ENCODE measurements at regions not wholly inside any gene's neighbourhood (a gene's known extent, or its start where the extent isn't known, plus 50 kb on each side); places are given as distances from the start of the nearest gene placed in this dataset.
"Not testable (repeated sequence)": the region's sequence is repeated elsewhere in the genome, so short reads cannot be mapped to it uniquely, and the experiment has no call there.

DNA sequence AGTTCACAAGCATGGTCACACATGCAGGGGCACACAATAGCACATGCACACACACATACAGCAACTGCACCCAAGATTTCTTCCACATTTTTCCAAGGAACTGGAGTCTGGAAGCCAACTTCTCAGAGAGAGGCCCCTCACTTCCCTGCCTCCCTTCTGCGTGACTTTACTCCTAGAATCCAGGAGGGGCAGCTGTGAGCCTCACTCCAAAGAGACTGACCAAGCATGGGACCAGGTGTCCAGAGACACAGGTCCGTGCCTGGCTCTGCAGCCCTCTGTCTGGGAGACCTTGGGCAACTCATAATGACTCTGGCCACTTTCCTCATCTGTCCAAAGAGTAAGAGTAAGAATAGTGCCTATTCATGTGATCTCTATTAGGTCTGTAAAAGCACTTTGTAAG lies 104.7 kb upstream of the TMEM132E start:
- Histone ChIP-seq H3K4me3 (ENCODE audit: control extremely low read depth in 1 of 5, extremely low read depth in 1 of 5, insufficient read depth in 1 of 5, low read depth in 2 of 5, low read length in 4 of 5) (no peak overlapping the region), H3K27me3 (replicated peaks in 1 of 4; ENCODE audit: control extremely low read depth in 1 of 4, control insufficient read depth in 3 of 4, insufficient read depth in 4 of 4, low read length in 3 of 4) (no peaks in the 10 kb centered on the region), H3K4me1 (ENCODE audit: control insufficient read depth in 2 of 2, insufficient read depth in 2 of 2, low read length in 2 of 2) (no peaks in the 10 kb centered on the region), H3K4me2 (replicated peaks; ENCODE audit: low read depth, low read length, poor library complexity, severe bottlenecking) (no peak overlapping the region), H2AFZ (ENCODE audit: insufficient read depth, low read depth, low read length, poor library complexity, severe bottlenecking) (no peak overlapping the region), H3K27ac (ENCODE audit: low read length in 2 of 2) (no peak overlapping the region), H4K20me1 (ENCODE audit: control insufficient read depth, insufficient read depth, low read length, poor library complexity, severe bottlenecking) (no peaks in the 10 kb centered on the region), H3K79me2 (ENCODE audit: control insufficient read depth, insufficient read depth, low read length) (no peaks in the 10 kb centered on the region), H3K9me3 (ENCODE audit: control extremely low read depth in 1 of 3, control insufficient read depth in 2 of 3, insufficient read depth in 1 of 3, low read length in 2 of 3) (no peaks in the 10 kb centered on the region), H3K36me3 (replicated peaks in 1 of 2; ENCODE audit: control extremely low read depth in 1 of 2, control insufficient read depth in 1 of 2, extremely low read depth in 1 of 2, insufficient read depth in 2 of 2, low read length in 1 of 2) (no peaks in the 10 kb centered on the region), H3K9ac (ENCODE audit: low read length) (no peak overlapping the region)
- intact Hi-C loops (cut with micrococcal nuclease) = no loop called here
- POLR2A ChIA-PET = no interaction called here
- DNase-seq (no peak), ATAC-seq (ENCODE audit: low read depth) (no peak)
- TF ChIP-seq, protein P1, sequence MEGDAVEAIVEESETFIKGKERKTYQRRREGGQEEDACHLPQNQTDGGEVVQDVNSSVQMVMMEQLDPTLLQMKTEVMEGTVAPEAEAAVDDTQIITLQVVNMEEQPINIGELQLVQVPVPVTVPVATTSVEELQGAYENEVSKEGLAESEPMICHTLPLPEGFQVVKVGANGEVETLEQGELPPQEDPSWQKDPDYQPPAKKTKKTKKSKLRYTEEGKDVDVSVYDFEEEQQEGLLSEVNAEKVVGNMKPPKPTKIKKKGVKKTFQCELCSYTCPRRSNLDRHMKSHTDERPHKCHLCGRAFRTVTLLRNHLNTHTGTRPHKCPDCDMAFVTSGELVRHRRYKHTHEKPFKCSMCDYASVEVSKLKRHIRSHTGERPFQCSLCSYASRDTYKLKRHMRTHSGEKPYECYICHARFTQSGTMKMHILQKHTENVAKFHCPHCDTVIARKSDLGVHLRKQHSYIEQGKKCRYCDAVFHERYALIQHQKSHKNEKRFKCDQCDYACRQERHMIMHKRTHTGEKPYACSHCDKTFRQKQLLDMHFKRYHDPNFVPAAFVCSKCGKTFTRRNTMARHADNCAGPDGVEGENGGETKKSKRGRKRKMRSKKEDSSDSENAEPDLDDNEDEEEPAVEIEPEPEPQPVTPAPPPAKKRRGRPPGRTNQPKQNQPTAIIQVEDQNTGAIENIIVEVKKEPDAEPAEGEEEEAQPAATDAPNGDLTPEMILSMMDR (IDR thresholded peaks at IDR 0.05) = no peak
- TF ChIP-seq EZH2 (IDR thresholded peaks at IDR 0.05; ENCODE audit: borderline replicate concordance, insufficient read depth, low read depth, low read length, poor library complexity, severe bottlenecking) = no peak
- WGBS (ENCODE audit: insufficient coverage) = no CpG with 5 or more reads among the region's 2 CpGs
- H3K4me1 Mint-ChIP-seq = no peaks in the 10 kb centered on the region
- H3K4me3 Mint-ChIP-seq = no peak overlapping the region
- no peaks in the 10 kb centered on the region for H3K9me3 Mint-ChIP-seq (ENCODE audit: insufficient read depth)
- no peak overlapping the region for H3K27ac Mint-ChIP-seq
- peaks cover 7% of the 10 kb centered on the region for H3K27me3 Mint-ChIP-seq
- CTCF ChIA-PET = no interaction called here

DNA sequence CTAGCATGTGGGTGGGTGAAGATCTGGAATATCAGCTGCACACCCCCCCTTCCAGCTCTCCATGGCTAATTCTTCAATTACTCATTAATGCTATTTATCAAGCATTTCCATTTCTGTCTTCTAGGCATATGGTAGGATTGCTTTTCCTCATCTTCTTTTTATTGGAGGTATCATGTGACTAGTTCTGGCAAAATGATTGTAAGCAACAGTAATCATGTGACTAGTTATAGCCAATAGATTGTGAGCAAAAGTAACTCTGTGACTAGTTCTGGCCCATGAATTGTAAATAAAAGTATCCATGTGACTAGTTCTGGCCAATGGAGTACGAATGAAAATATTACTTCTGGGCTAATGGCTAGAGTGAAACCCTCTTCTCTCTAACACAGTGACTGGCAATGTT lies 107.0 kb upstream of the TMEM132E start:
- no CpG with 5 or more reads among the region's 1 CpG for WGBS (ENCODE audit: insufficient coverage)
- TF ChIP-seq, protein P1 (IDR thresholded peaks at IDR 0.05) = no peak
- no peak for TF ChIP-seq EZH2 (IDR thresholded peaks at IDR 0.05; ENCODE audit: borderline replicate concordance, insufficient read depth, low read depth, low read length, poor library complexity, severe bottlenecking)
- no peaks in the 10 kb centered on the region for H3K4me1 Mint-ChIP-seq

DNA sequence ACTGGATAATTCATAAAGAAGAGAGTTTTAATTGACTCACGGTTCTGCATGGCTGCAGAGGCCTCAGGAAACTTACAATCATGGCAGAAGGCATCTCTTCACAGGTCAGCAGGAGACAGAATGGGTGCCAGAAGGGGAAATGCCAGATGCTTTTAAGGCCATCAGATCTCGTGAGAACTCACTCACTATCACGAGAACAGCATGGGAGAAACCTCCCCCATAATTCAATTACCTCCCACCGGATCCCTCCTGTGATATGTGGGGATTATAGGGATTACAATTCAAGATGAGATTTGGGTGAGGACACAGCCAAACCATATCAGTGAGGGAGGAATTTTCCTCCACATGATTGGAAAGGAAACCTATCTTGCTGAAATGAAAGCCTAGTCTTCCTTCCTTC lies 108.1 kb upstream of the TMEM132E start:
- H3K9me3 ChIP-seq (ENCODE audit: control extremely low read depth in 1 of 3, control insufficient read depth in 2 of 3, insufficient read depth in 1 of 3, low read length in 2 of 3); H3K9ac ChIP-seq (ENCODE audit: low read length); H3K27me3 ChIP-seq (replicated peaks in 1 of 4; ENCODE audit: control extremely low read depth in 1 of 4, control insufficient read depth in 3 of 4, insufficient read depth in 4 of 4, low read length in 3 of 4); DNase-seq; H3K9me3 Mint-ChIP-seq (ENCODE audit: insufficient read depth); H3K4me2 ChIP-seq (replicated peaks; ENCODE audit: low read depth, low read length, poor library complexity, severe bottlenecking); H3K27me3 Mint-ChIP-seq; H3K27ac ChIP-seq (ENCODE audit: low read length in 2 of 2); H3K4me3 ChIP-seq (ENCODE audit: control extremely low read depth in 1 of 5, extremely low read depth in 1 of 5, insufficient read depth in 1 of 5, low read depth in 2 of 5, low read length in 4 of 5); H3K27ac Mint-ChIP-seq; H3K79me2 ChIP-seq (ENCODE audit: control insufficient read depth, insufficient read depth, low read length); H3K4me3 Mint-ChIP-seq; H3K4me1 Mint-ChIP-seq; CTCF ChIA-PET; H4K20me1 ChIP-seq (ENCODE audit: control insufficient read depth, insufficient read depth, low read length, poor library complexity, severe bottlenecking); ATAC-seq (ENCODE audit: low read depth); POLR2A ChIA-PET; H3K36me3 ChIP-seq (replicated peaks in 1 of 2; ENCODE audit: control extremely low read depth in 1 of 2, control insufficient read depth in 1 of 2, extremely low read depth in 1 of 2, insufficient read depth in 2 of 2, low read length in 1 of 2); intact Hi-C loops (cut with micrococcal nuclease); H3K4me1 ChIP-seq (ENCODE audit: control insufficient read depth in 2 of 2, insufficient read depth in 2 of 2, low read length in 2 of 2); H2AFZ ChIP-seq (ENCODE audit: insufficient read depth, low read depth, low read length, poor library complexity, severe bottlenecking): not testable (repeated sequence)
- WGBS (ENCODE audit: insufficient coverage) = 60% methylated on average over 1 of the region's 4 CpGs

More for the DNA sequence above, 107.0 kb upstream of the TMEM132E start:
- intact Hi-C loops (cut with micrococcal nuclease) = no loop called here
- CTCF ChIA-PET = interaction anchor here (0.6 kb wide), 1 partner anchor 95 kb away, joined by 3 read pairs; no protein-coding TSS in a partner anchor
- Histone ChIP-seq H3K79me2 (ENCODE audit: control insufficient read depth, insufficient read depth, low read length) (no peaks in the 10 kb centered on the region), H2AFZ (ENCODE audit: insufficient read depth, low read depth, low read length, poor library complexity, severe bottlenecking) (no peak overlapping the region), H4K20me1 (ENCODE audit: control insufficient read depth, insufficient read depth, low read length, poor library complexity, severe bottlenecking) (no peaks in the 10 kb centered on the region), H3K4me1 (ENCODE audit: control insufficient read depth in 2 of 2, insufficient read depth in 2 of 2, low read length in 2 of 2) (no peaks in the 10 kb centered on the region), H3K27ac (ENCODE audit: low read length in 2 of 2) (no peak overlapping the region), H3K36me3 (replicated peaks in 1 of 2; ENCODE audit: control extremely low read depth in 1 of 2, control insufficient read depth in 1 of 2, extremely low read depth in 1 of 2, insufficient read depth in 2 of 2, low read length in 1 of 2) (no peaks in the 10 kb centered on the region), H3K4me3 (ENCODE audit: control extremely low read depth in 1 of 5, extremely low read depth in 1 of 5, insufficient read depth in 1 of 5, low read depth in 2 of 5, low read length in 4 of 5) (no peak overlapping the region), H3K4me2 (replicated peaks; ENCODE audit: low read depth, low read length, poor library complexity, severe bottlenecking) (no peak overlapping the region), H3K9me3 (ENCODE audit: control extremely low read depth in 1 of 3, control insufficient read depth in 2 of 3, insufficient read depth in 1 of 3, low read length in 2 of 3) (no peaks in the 10 kb centered on the region), H3K9ac (ENCODE audit: low read length) (no peak overlapping the region), H3K27me3 (replicated peaks in 1 of 4; ENCODE audit: control extremely low read depth in 1 of 4, control insufficient read depth in 3 of 4, insufficient read depth in 4 of 4, low read length in 3 of 4) (no peaks in the 10 kb centered on the region)
- no peak overlapping the region for H3K27ac Mint-ChIP-seq
- ATAC-seq (ENCODE audit: low read depth) (no peak), DNase-seq (no peak)
- H3K4me3 Mint-ChIP-seq = no peak overlapping the region
- H3K27me3 Mint-ChIP-seq = peaks cover 7% of the 10 kb centered on the region
- no peaks in the 10 kb centered on the region for H3K9me3 Mint-ChIP-seq (ENCODE audit: insufficient read depth)
- POLR2A ChIA-PET = no interaction called here
